CD4-positive, alpha-beta T cell treated with Interleukin-1 beta for 1 hour (primary cell): ENCODE measurements at regions not wholly inside any gene's neighbourhood (a gene's known extent, or its start where the extent isn't known, plus 50 kb on each side); places are given as distances from the start of the nearest gene placed in this dataset.
A peak's percentile ranks its signal among the peaks of the same experiment; 100 is the strongest.

Experiments used
- DNase-seq, 2 donors: peaks; one replicate each; pipeline ENCODE4 v3.0.0-alpha.2; 2020 to 2022

- no peak for DNase-seq
Measured at GRCh38 chr6:170483413-170483812, 69.7 kb downstream of the PSMB1 start.

DNA sequence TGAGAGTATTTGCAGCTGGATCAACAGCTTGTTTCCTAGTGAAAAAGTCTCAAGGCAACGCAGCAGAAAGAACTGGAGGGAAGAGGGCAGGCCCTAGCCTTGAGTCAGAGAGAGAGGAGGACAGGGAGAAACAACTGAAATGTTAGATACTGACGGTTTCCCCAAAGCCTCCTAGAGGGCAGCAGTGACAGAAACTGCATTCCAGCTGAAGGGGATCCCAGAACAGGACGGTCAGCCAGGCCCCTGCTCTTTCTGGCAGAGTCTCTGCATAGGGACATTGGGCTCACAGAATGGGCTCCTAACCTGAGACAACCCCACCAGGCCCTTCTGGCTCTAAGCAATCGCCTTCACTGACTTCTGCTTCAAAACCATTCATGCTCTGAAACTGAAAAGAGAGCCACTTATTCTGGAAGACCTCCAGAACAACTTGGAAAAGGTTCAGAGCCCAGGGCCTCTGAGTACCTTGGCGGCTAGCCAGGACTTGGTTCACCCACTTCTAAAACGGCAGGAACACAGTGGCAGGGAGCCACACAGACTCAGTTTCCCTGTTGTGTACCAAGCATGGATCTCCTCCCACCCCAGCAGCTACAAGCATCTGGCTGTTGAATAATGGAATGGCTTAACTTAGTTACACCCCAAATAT, 72.9 kb downstream of the PSMB1 start:
- no peak for DNase-seq

GRCh38 chr6:170476360-170476759, 76.7 kb downstream of the PSMB1 start:
- DNase-seq = no peak

- DNase-seq = no peak
Measured at GRCh38 chr6:170475118-170475517, 78.0 kb downstream of the PSMB1 start.

DNA sequence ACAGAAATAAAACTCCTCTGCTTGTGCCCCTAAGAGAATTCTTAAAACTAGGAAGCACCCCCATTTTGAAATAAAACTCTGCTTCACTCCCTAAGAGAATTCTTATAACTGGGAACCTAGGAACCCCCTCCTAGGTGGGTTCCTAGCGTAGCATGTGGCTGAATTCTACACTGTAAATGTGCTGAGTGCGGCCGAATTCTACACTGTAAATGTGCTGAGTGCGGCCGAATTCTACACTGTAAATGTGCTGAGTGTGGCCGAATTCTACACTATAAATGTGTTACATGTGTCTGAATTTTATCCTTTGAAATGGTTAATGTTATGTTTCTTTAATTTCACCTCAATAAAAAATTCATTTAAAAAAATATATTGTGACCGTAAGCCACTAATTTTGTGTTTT, 79.3 kb downstream of the PSMB1 start:
- no peak for DNase-seq

DNA sequence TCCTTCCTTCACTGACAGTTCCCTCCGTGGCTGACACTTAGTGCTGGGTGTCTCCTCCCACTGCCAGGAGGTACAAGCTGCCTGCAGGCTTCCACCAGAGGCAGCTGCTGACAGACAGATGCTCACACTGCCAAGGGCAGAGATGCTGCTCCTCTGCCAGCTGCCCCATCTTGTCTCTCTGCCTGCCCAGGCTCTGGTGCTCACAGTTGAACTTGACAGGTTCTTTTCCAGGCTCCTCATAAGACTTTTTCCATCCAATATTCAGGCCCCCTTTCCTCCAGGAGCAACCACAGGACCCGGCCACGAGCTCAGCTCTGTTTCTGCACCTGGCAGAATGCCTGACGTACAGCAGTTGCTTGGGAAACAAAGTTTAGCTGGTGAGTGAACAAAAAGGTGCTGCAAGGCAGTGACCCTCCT, 79.8 kb downstream of the PSMB1 start:
- DNase-seq = no peak

DNA sequence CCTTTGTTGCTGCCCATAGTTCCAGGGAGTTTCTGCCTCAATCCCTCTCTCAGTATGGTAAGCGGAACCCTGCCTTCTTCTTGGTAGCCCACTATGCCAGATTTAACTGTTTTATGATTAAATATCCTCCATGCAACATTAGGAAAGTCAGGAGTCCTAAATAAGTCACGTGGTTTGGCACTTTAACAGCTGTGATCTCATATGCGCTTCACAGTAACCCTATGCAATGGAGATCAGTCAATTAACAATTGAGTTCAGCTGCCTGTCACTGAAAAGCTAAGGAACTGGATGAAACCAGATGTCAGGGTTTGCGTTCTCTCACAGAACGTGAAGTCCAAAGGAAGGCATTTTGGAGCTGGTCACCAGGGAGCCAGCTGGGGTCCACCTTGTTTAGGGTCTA, 81.6 kb downstream of the PSMB1 start:
- DNase-seq = no peak

GRCh38 chr6:170470734-170471133, 82.4 kb downstream of the PSMB1 start:
- DNase-seq = no peak

GRCh38 chr6:170464524-170464979, 88.6 kb downstream of the PSMB1 start:
- DNase-seq = peak; percentile 17 to 27

- DNase-seq = no peak
Measured at GRCh38 chr6:170464080-170464479, 89.0 kb downstream of the PSMB1 start.

DNA sequence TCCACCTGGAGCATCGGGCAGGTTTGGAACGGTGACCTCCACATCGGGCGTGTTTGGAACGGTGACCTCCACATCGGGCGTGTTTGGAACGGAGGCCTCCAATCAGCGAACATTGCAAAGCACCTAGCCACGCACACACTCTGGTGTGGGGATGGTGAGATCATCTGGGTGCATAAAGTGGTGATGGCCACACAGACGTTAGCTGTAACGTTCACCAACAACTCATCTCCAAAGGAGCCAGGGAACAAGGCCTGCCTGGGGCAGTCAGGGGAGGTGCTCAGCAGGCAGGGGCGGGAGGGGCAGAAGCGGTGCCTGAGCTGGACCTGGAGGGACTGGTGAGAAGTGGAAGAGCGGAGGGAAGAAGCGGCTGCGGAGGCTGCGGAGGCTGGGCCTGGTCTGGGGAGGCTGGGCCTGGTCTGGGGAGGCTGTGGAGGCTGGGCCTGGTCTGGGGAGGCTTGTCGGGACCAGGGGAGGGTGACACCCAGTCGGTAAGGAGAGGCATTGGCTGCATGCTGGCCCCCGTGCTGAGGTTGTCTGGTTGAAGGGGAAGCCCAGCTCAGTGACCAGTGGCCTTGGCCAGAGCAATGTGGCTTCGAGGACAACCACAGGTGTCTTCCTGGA, 89.9 kb downstream of the PSMB1 start:
- DNase-seq = no peak

GRCh38 chr6:170462366-170463020, 90.6 kb downstream of the PSMB1 start:
- DNase-seq = no peak

GRCh38 chr6:170461556-170462365, 91.3 kb downstream of the PSMB1 start:
- no peak for DNase-seq

DNA sequence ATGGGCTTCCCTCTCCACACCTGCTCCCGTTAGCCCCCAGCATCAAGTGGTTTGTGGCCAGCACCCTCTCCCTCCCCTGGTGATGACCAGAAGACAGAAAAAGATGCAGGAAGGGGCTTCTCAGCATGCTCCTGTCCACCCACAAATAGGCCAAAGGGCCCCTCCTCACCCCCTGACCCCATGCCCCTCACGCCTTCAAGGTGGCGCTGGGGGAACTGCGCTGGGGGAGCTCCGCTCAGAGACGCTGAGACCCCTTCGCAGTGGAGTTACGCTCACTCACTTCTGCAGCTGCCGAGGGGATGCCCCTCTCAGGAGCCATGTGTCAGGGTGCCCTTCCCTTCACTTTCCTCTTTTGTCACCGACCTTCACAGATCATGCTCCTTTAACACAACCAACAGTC, 92.0 kb downstream of the PSMB1 start:
- DNase-seq = no peak

- DNase-seq = no peak
Measured at GRCh38 chr6:170460641-170461040, 92.5 kb downstream of the PSMB1 start.

DNA sequence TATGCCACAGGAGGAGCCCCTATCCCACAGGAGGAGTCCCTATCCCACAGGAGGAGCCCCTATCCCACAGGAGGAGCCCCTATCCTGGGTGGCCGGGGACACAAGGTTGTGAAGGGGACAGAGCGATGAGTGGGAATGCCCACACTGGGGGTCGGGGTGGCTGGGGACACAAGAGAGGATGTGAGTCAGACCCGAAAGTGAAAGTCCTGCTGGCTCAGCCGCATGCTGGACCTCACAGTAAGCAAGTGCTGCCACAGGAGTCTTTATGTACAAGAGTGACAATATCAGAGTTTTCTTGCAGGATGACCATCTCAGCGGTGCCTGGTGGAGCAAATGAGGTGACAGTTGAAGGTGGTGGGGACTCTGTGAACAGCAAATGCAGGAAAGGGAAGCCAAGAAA, 93.7 kb downstream of the PSMB1 start:
- peak in 1 of 2 donors; percentile 7 for DNase-seq

DNA sequence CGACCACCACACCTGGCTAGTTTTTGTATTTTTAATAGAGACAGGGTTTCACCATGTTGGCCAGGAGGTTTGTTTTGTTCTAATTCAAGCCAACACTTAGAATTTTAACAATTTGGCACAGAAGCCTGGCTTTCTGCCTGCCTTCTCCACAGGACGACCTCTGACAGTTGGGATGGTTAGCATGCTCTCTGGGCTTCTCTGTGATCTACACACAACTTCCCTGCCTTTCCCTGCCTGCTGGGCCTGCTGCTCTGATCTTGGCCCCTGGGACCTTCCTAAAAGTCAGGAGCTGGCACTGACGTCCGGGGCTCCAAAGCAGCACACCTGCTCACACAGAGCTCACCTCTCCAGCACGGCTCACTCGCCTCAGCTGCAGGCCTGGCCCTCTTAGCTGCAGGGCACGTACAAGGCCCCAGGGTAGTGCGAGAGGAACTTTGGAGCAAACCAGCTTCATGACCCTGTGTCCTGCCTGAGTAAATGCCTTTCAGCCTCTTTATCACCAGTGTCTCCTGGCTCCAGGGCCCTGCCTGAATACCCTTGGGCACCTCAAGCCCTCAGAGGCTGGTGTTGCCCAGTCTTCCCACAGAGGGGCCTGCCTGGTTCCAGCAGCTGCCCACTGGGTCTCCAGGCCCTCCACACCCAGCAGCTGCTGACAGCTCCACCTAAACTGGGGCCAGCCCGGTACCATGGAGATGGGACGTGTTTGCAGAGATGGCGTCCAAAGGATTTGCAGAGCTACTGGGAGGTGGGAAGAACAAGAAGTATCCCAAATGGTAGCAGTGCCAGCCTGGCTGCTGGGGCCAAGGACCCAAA, 96.0 kb downstream of the PSMB1 start:
- DNase-seq = no peak
